Fibroblast of peridontal ligament (primary cell): ENCODE measurements at regions not wholly inside any gene's neighbourhood (a gene's known extent, or its start where the extent isn't known, plus 50 kb on each side); places are given as distances from the start of the nearest gene placed in this dataset.

Experiments used
- DNase-seq: peaks from one replicate; pipeline ENCODE4 v3.0.0-alpha.2; 2010; ENCODE audit errors: extremely low read depth

DNA sequence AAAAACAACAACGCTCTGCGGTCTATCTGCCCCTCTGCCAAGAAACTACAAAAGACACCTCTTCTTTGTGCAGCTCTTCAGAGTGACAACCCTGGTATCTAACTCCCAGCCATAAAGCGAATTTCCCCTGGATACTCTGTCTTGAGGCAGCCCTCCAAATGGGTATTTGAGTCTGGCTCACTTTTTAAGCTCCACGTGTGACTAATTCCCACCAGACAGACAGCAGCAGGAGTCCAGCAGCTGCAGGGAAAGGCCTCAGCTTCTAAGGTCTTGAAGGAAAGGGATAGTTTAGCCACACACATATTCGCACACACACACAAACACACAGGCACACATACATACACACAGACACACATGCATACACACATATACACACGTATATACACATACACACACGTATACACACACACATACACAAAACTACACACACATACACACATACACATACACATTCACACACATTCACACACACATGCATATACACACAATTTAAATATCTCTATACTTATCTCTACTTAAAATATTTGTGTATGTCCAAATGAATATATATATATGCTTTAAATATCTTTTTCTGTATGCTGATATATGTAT is 188.8 kb downstream of the TSHZ3 start:
- DNase-seq: peak; percentile 29

DNA sequence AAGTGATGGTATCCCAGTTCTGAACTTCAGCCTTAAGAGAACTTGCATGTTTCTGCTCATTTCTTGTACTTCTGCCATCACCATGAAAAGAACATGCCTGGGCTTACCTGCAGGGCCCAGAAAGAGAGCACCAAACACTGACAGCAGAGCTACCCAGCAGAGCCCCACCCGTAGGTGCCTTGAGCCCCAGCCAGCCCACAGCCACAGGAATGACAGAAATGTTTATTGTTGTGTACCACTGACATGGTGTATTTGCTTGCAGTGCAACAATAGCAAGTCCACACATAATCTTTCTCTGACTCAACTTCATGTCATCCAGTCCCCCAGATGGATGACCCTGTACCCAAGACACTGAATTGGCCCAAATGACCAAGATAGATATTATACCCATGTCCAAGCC is 195.2 kb downstream of the TSHZ3 start:
- no peak for DNase-seq

DNA sequence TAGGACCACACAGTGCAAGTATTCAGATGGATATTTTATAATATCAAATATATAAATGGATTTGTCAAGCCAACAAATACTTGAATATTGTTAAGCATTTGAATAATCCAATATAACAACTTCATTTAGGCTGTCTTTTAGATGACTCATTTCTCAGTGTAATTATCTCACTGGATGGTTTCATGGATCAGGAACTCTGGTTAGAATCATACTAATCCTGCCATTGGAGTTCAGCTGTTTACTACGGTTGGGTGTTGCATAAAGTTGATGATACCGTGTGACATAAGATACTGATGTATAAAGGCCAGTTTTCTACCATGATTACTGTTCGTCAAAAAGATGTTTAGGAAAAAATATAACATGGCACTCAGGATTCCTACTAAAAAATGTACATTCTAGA is 196.3 kb downstream of the TSHZ3 start:
- peak; percentile 59 for DNase-seq

DNA sequence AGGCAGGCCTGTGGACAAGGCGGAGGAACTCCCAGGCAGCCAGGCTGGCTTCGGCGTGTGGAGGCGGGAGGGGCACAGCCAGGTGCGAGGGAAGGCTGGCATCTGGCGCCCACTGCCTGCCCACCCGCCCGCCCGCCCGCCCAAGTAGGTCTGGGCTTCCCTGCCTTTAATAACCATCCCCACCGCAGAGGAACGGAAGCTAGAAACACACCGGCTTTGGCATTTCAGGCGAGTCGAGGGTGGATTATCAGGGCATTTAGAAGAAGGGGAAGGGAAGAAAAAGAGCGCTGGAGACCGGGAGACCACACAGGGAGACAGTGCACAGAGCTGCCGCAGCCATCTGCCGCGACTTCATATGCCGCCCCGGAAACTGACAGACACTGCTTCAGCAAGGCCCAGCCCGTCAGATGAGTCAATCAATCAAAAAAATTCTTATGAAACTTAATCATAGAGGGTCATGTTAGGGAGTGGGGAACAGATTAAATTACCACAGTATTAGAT is 199.7 kb downstream of the TSHZ3 start:
- DNase-seq: no peak

DNA sequence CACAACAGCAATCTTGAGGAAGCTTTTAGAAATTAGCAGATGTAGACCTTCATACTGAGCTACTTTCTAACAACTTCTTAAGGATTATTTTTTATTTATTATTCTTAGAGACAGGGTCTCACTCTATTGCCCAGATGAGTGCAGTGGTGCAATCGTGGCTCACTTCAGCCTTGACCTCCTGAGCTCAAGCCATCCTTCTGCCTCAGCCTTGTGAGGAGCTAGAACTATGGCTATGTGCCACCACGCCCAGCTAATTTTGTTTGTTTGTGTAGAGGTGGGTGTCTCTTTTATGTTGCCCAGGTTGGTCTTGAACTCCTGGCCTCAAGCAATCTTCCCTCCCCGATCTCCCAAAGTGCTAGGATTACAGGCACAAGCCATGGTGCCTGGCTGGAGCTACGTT is 200.6 kb downstream of the TSHZ3 start:
- DNase-seq: no peak

DNA sequence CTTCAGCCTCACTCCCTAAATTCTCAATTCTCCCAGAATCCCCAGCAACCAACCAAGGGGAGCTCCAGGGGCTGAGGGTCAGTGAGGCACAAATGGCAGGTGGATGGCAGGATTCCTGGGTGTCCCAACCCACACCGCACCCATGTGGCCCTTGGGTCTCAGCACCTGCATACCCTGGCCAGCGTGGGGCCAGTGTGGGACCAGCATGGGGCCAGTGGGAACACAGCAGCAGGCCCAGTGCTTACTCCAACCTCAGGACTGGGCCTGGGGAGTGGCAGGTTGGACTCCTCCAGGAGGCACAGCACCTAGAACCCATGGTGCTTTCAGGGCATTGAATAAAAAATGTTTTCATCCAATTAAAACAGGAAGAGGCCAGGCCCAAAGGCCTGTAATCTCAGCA is 202.0 kb downstream of the TSHZ3 start:
- no peak for DNase-seq

DNA sequence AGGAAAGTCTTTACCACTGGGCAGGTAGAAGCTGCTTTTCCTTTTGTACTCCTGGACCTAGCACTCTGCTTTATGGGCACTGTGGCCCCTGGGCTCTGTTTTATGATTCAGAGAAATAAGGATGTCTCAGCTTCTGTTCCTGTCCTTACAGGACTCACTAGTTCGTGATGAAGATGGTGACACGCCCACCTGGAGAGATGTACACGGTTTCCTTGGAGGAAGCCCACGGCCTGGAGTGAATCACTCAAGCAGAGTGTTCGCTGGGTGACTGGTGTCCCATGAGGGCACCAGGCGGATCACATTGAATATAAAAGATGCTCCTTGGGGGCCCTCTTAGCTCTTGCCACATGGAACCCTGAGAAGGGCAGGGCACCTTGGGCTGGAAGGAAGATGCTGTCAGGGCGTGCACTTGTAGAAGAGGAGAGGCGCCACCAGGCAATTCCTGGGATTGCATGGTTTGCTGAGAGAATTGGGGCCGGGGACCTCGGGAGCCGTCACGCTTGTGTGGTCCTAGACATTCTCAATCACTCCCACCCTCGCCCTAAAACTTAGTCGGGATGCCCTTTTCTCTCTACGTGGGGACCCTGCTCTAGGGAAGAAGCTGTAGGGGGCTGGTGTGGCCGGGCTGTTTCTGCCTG is 202.6 kb downstream of the TSHZ3 start:
- DNase-seq: no peak

DNA sequence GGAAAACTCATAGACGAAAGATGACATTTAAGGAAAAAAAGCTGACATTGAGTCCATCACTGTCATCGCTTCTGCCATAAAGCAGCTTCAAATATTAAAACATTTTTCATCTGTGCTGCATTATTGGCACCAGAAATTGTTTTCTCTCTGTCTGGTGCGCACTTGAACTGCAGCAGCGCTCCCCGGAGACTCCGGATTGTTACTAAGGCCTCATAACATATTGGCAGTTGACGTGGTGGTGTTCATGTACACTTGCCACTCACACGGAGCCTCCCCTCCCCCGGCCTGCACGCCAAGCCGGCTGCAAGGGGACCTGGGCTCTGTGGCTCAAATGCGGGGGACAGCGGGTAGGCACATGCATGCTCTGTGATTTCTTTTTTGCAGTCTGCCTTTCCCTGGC is 203.2 kb downstream of the TSHZ3 start:
- DNase-seq: no peak

DNA sequence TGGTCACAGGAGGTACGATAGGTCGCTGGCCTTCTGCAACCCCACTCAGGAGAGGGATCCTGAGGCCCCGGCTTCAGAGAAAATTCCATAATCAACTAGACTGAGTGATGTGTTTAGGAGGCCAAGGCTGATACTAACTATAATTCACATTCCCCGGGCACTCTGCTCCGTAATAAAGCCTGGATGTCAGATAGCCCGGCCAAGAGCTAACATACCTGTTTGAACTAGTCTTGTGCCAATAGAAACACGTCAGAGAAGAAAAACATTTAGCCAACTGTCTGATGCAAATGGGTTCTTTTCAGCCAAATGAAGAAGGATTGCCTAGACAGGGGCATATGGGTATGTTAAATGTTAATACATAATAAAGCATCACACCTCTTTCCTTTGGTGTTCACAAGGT is 204.2 kb downstream of the TSHZ3 start:
- no peak for DNase-seq

DNA sequence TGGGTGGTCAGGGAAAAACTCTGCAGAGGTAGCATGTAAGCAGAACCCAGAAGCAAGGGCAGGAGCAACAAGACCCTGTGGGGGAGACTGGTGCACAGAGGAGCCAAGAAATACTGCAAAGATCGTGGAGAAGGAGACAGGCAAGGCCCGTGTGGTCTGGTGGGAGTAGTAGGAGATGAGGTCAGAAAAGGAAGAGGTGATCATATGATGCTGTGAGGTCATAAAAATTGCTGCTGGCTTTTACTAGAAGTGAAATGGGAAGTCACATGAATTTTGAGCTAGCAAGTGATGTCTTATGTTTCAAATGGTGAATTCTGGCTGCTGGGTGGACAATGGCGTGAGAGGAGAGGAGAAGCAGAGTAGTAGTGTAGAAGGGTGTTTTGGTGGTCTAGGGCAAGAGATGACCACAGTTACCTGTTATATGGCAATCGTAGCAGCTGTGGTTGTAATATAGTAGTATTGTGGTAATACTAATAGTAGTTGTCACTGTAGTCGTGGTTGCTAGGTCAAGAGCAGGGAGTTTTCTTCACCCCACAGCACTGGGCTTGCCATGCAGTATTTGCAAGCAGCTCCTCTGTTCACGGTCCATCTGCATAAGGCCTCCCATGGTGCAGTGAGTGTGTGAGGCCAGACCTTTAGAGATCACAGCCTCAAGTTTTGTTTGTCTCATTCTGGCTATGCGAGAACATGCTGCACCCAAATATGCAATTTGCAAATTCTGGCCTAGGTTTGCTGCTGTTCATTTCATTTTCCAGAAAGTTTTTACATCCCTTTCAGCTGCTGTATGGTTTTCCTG is 205.0 kb downstream of the TSHZ3 start:
- DNase-seq: no peak

DNA sequence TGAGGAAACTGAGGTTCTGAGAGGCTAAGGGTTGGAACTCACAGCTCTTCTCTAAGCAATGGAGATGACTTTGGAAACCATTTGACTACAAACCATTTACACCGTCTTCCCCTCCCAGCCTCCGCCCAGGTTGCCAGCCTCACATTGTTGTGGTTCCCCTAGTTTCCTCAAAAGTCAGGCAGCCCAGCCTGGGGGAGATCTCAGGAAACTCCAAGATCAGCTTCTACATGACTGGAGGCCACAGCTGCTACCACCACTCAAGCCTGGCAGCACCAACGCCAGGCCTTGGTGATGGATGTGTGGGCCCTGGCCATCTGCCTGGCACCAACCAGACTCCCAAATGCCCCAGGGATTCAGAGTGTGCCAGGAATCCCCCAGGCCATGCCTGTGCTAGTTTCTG is 207.9 kb downstream of the TSHZ3 start:
- DNase-seq: no peak

DNA sequence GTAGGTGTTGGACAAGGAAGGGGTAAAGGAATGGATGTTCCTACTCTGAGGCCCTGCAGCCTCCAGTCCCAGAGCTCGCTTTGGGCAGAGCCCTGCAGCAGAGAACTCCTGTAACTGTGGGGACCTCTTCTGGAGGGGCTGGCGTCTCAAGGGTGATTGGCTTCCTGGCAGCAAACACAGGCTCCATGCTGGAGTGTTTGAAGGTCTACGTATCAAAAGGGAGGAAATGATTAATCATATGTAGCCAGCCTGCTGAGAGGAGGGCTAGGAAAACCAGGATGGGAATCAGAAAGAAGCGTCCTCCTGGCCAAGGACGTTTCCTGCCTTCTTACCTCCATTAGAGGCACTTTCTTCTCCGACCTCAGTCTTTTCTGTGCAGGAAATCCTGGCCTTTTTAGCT is 208.5 kb downstream of the TSHZ3 start:
- DNase-seq: peak; percentile 21

DNA sequence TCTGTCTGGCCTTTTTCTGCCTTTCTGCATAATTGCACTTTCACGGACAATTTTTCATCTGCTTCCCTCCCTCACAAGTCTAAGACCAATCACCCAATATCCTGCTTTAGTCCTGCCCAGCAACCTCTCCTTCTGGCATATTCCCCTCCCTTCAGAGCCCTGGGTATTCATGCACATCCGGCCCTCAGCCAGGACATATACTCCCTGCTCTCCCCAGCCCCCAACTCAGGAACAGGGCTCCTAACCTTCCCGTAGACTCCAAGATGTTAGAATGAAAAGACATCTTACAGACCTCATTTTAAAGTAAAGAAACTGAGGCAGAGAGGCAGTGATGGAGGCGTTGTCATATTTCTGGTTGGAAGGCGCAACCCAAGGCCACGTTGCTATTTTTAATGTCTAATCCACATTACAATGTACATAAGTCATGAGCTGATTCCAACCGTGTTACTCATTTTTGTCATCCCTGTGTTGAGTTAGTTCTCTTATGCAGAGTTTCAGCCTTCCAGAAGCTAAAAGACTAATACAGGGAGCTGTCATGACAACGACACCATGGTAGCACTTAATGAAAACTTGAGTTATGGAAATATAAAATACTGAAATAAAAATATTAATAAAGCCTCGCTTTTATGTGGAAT is 209.2 kb downstream of the TSHZ3 start:
- DNase-seq: peak; percentile 83

DNA sequence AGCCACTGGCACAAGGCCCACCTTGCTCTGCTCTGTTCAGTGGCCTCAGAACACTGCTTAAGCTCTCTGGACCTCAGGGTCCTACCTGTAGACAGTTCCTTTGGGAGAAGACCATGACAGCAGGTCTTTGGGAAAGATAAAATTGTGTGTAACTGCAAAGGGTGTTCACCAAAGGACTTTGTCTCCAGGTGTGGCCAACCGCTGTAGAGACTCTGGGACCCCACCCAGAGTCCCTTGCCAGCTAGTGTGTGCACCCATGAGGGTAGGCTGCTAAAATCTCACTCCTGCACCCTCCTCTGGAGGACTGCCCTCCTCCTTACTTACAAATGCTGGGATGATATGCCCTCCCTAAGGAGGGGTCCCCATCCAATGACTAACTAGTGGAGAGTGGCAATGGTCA is 211.2 kb downstream of the TSHZ3 start:
- DNase-seq: no peak

DNA sequence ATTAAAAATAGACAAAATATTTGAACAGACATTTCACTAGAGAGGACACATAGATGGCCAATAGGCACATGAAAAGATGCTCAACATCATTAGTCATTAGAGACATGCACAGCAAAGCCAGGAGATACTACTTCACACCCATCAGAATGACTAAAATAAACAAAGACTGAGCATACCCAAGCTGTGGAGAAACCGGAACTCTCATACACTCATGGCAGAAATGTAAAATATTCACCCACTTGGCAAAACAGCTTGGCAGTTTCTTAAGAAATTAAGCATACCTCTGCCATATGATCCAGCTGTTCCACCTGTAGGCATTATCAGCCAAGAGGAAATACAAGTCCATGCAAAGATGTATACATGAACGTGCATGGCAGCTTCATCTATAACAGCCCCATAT is 213.4 kb downstream of the TSHZ3 start:
- no peak for DNase-seq

DNA sequence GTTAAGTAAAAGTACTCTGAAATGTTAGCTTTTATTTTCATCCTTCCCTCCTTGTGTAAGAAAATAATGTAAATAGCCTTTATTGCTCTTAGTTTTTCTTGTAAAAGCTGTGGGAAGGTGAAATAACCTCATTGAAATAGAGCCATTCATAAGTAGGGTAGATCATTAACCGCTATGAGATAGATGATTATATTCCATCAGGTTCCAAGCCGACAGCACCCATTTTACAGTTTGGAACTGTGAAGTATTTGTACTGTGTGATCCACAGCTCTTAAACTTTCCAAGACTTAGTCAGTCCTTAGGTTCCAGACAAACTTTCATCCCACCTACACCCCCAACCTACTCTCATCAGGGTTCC is 216.5 kb downstream of the TSHZ3 start:
- no peak for DNase-seq

DNA sequence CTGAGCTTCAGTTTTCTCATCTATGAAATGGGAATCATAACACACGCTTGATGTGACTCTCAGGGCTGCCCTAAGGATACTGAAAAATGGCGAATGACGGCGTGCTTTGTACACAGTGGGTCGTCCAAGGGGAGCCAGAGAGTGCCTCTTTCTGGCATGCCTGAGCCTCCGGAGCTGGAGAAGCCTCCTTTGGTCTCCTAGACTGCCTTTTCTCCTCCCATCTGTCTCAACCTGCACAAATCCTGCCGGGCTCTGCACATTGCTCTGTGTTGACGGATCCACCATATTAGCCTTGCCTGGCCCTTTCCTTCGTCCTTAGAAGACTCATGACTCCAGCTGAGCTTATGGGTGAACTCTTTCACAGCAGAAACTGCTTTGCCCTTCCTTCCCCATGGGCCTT is 220.9 kb downstream of the TSHZ3 start:
- no peak for DNase-seq

DNA sequence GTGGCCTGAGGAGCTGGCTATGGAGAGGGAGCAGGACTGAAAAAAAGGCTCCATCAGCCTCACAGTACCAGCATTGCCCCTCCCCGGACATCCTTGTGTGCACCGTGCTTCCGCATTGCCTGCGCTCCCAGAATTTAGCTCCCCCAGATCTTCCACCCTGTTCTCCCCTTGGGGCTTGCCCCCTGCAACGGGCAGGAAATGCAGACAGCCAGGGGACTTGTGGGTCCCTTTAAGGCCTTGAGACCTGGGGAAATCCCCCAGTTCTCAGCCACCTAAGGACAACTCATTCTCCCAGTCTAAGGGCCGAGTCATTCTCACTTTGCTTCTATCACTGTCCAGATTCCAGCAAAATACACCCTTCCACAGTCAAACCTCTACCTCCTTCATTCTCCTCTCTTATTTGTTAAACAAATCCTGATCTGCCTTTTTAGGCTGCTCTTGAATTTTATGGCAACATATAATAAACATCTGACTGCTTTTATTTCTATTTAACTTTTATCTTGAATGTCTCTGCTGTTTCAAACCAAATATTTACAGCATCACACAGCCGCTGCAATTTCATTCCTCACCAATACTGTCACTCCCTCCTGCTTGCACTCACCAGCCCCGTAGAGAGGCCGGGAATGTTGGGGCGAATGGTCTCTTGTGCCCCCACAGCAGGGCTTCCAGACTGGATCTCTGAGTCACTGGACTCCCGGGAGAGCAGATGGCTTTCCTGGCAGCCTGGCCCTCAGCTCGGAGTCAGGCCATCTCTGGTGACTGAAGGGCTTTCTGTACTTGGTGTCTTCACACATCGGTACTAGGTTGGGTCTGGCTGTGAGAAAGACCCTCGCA is 221.9 kb downstream of the TSHZ3 start:
- DNase-seq: peak; percentile 89

DNA sequence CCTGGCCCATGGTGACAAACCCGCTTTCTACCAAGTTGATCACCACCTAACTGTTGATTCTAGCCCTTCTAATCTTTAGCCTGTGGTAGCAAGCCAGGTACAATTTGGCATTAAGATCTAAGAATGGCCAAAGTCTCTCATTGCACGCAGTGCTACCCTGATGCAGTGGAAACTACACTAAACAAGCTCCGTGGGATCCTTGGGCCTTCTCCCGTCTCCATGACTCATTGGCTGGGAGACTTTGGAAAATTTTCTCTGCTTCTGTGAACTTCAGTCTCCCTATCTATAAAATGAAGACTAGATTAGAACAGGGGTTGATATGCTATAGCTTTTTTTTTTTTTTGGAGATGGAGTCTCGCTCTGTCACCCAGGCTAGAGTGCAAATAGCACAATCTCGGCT is 223.0 kb downstream of the TSHZ3 start:
- DNase-seq: peak; percentile 15

DNA sequence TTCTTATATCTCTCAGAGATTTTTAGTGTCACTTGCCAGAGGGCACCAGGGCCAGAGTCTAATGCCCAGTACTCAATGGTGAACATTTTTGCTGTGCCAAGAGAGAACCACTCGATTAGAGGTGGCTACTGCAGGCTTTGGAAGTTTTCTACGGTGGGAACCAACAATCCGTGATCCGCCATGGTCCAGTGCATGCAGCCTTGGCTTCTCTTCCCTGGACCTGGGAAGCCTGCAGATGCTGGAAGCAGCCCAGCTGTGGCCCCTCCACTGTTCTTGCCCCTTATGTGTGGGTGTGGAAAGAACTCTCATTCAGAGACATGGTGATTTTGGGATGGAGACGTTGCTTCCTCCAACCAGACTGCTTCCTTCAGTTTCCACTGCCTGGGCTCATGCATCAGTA is 224.2 kb downstream of the TSHZ3 start:
- DNase-seq: no peak

DNA sequence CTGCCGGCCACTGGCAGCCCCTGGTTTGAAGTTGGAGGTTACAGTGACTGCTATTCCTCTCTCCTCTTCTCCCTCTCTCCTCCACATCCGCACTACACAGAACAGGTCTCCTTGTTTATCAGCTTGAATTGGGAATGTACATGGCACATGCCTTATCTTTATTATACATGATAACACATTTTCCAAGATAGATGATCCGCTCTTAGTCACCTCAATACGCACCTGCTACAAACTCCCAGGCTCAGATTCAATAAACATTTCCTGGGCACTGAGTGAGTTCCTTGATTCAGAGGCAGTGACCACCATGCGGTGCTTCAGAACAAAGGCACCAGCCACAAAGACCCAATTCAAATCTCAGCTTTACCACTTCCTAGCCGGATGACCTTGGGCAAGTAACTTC is 227.7 kb downstream of the TSHZ3 start:
- DNase-seq: no peak

DNA sequence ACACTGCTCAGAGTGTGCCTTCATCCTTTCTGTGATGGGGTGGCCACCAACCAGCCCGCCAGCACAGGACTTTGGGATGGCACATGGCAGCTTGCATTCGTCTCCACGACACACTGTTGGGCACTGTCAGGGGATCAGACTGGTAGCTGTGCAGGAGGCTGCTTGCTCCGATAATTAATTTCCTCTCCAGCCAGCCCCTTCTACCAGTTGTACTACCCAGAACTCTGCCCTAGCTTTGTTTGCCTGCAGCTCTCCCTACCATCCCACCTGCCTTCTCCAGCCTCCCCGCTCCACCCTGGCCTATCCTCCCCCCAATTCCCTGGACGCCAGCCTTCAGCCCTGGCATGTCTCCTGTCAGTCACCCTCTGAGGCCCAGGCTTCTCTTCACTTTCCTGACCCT is 228.3 kb downstream of the TSHZ3 start:
- no peak for DNase-seq
